Activated naive CD8-positive, alpha-beta T cell treated with anti-CD3 and anti-CD28 coated beads, Interleukin-2, amount 50 U/mL, for 16 hours (primary cell): ENCODE measurements at regions not wholly inside any gene's neighbourhood (a gene's known extent, or its start where the extent isn't known, plus 50 kb on each side); places are given as distances from the start of the nearest gene placed in this dataset.
"Not testable (repeated sequence)": the region's sequence is repeated elsewhere in the genome, so short reads cannot be mapped to it uniquely, and the experiment has no call there.

ENCODE experiments used
- DNase-seq: peaks from one replicate; pipeline ENCODE4 v3.0.0-alpha.2; 2020; ENCODE audit warnings: low read depth, low spot score

DNA sequence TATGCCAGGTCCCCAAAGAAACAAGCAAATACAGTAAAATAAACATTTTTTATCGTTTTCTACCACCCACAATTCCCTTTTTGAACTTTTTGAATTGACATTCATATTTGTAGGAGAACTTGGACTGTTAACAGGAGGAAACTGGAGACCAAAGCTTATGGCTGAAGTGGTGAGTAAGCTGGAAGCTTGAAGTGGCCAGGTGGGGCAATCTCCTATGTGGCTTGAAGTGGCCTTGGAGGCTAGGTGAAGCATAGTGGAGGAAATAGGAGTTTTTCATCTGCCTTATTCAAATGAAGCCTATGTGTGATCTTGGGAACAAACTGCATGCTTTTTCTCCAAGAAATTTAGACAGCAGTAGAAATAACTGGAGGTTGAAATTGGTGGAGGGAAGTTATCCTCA is 962.9 kb upstream of the FANCL start:
- DNase-seq, result no peak

DNA sequence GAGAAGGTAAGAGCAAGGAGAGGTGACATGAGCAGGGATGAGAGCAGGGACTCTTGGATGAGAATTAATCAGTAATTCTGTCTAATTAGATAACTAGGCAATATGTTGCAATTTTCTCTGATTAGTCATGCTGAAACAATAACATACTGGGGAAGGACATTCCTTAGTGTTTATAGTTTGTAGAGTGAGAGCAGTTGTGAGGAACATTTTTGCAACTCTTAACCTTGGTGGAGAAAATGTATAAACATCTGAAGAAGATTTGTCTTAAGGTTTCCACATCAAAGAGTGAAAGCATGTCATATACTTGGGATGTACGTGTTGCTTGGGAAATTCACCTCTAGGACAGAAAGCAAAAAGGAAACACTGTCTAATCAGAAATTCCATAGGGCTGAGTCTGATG is 955.4 kb upstream of the FANCL start:
- DNase-seq, result no peak

DNA sequence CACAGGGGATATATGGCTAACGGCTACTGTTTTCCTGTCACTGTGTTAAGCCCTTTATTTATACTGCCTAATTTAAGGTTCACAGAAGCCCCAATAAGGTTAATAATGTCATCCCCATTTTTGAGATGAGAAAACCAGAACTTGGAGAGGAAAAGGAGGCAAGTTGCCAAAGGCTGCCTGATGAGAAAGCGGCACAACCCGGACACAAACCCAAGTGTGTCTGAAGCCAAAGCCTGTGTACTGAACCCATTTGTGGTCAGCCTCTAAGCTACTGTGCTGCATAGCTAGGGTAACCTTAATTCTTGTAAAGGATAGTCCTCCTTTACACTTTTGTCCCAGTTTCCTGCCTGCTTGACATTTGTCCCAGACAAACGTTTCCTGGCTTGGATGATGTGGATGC is 954.7 kb upstream of the FANCL start:
- no peak for DNase-seq

DNA sequence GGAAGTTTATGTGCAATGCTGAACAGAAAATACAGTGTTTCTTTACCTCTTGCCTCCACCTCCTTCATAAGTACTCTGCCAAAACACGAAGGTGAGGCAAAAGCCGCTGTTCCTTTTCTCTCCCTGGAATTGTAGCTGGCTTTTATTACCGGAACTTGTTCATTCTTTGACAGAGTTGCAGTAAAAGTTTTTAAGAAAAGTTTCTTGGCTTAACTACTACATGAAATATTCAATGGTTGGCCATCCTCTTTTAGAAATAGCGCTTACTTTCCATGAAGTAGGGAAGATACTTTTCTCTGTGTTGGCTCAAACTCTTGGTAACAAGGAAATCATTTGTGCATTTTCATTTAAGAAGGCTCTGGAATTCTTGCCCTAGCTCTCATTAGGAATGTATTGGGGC is 950.7 kb upstream of the FANCL start:
- DNase-seq, result no peak

- no peak for DNase-seq
Measured at GRCh38 chr2:59190518-59190917, 949.4 kb upstream of the FANCL start.

GRCh38 chr2:59184276-59185020 is 943.3 kb upstream of the FANCL start:
- no peak for DNase-seq

- no peak for DNase-seq
Measured at GRCh38 chr2:59183070-59183469, 941.9 kb upstream of the FANCL start.

DNA sequence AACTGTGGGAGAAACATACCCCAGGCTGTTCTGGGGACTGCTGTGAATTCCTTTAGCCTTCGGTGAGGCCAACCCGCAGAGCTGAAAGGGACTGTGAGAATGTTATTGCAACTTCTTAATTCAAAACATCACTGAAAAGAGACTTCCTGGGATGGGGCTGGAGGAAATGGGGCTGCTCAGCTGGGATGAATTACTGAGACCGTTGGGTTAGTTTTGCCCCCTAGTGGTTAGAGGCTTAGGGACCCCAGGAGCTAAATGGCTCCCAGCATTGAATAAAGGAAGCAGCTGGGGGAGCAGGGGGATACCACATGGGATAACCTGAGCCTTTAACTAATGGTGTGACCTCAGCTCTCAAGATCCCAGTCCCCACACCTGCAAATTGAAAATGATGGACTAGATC is 941.1 kb upstream of the FANCL start:
- DNase-seq, result no peak

GRCh38 chr2:59181347-59181746 is 940.2 kb upstream of the FANCL start:
- no peak for DNase-seq

GRCh38 chr2:59180621-59181020 is 939.5 kb upstream of the FANCL start:
- DNase-seq, result no peak

- DNase-seq, result no peak
Measured at GRCh38 chr2:59180111-59180510, 939.0 kb upstream of the FANCL start.

DNA sequence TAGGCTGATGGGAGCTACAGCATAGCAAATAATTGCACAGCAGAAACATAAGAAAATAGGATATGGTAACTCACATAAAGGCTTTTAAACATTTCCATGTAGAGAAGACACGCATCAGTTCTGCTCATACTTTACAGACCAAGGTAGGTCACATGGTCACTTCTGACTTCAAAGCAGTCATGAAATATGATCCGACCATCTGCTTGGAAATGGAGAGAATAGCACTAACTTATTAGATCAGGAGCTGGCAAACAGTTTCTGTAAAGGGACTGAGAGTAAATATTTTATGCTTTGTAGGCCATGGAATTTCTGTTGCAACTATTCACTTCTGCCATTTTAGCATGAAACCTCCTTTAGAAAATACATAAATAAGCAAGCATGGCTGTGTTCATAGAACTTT is 936.6 kb upstream of the FANCL start:
- no peak for DNase-seq

DNA sequence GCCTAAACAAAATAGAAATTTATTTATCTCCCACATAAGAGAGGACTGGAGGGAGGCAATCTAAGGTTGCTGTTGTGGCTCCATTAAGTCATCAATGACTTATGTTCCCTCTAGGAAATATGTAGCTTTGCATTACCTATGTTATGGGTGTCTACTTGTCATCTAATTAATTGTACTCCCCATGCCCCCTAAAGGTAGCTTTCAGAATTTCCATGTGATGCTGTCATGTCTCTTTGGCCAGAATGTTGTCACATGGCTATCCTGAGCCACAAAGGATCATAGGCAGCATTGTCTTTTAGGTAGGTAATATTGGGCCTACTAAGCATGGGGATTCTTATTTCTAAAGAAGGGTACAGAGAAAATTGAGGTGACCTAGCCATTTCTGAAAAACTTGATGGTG is 935.6 kb upstream of the FANCL start:
- DNase-seq, result no peak

GRCh38 chr2:59174536-59175243 is 933.6 kb upstream of the FANCL start:
- DNase-seq, result no peak

GRCh38 chr2:59173325-59173724 is 932.2 kb upstream of the FANCL start:
- no peak for DNase-seq

DNA sequence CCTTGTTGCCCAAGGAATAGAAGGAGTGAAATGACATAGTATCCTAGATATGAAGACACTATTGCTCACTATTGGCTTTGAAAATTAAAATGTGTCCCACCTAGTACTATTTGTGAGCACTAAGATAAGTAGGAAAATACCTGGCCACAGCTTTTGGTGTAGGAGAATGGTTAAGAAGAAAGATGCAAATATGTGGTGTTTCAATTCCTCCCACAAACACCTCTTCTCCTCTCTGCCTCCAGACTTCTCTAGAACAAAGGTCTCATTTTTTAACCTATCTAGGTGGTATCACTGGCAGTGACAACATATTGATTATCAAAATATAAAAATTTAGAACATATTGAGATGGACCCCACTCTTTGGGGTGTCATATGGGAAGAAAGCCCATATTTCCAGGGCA is 929.9 kb upstream of the FANCL start:
- DNase-seq, result no peak

GRCh38 chr2:59168766-59169165 is 927.6 kb upstream of the FANCL start:
- no peak for DNase-seq

GRCh38 chr2:59167514-59167913 is 926.4 kb upstream of the FANCL start:
- DNase-seq, result no peak

GRCh38 chr2:59157908-59158307 is 916.8 kb upstream of the FANCL start:
- DNase-seq, result not testable (repeated sequence)

GRCh38 chr2:59151805-59152204 is 910.7 kb upstream of the FANCL start:
- DNase-seq, result no peak

DNA sequence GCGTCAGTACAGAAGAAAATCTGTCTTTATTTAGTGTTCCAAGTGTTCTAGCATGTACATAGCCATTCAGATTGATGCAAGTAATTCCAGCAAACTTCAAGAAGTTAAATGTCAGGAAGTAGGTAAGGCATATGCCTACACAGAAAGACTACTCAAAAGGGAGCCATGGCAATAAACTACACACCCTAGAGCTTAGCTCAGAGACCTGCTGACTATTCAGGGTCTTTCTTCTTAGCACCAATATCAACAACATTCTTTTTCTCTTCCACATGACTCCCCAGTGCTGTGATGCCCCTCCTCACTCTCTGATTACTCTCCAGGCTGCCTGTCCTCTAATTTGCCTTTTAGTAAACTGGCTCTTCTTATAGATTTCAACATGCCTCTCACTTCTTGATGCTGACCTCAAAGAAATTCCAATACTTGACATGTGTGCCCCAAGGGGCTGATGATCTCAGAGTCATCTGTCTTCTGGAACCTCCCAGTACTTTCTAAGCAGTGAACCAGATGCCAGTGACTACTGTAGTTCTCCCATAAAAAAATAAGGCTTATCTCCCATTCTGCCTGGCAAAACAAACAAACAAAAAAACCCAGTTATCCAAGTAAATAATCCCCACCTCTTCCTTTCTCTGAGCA is 909.2 kb upstream of the FANCL start:
- DNase-seq, result no peak

- DNase-seq, result no peak
Measured at GRCh38 chr2:59149271-59149670, 908.1 kb upstream of the FANCL start.

GRCh38 chr2:59112258-59112657 is 871.1 kb upstream of the FANCL start:
- DNase-seq, result no peak
